ENCODE measurements at regions not wholly inside any gene's neighbourhood (a gene's known extent, or its start where the extent isn't known, plus 50 kb on each side); places are given as distances from the start of the nearest gene placed in this dataset.

- no peak for TF ChIP-seq CTCF (conservative IDR thresholded peaks at IDR 0.05)
- H3K9me3 Mint-ChIP-seq: no peaks in the 10 kb centered on the region
- no peaks in the 10 kb centered on the region for H3K27me3 Mint-ChIP-seq (ENCODE audit: low read depth)
- DNase-seq (ENCODE audit: low read depth, low spot score): no peak
- H3K4me1 Mint-ChIP-seq: peaks cover 12% of the 10 kb centered on the region
- no peak overlapping the region for H3K4me3 Mint-ChIP-seq
- H3K27ac Mint-ChIP-seq (ENCODE audit: unreplicated experiment): no peak overlapping the region
- H3K36me3 Mint-ChIP-seq (ENCODE audit: low read depth): no peaks in the 10 kb centered on the region
These were observed 325.0 kb upstream of the UBE2E3 start for GRCh38 chr2:180655393-180655792.

GRCh38 chr2:180653481-180653880, 326.9 kb upstream of the UBE2E3 start:
- no peak for TF ChIP-seq CTCF (conservative IDR thresholded peaks at IDR 0.05)
- no peak overlapping the region for H3K27ac Mint-ChIP-seq (ENCODE audit: unreplicated experiment)
- H3K4me1 Mint-ChIP-seq: peaks cover 12% of the 10 kb centered on the region
- no peaks in the 10 kb centered on the region for H3K9me3 Mint-ChIP-seq
- no peaks in the 10 kb centered on the region for H3K27me3 Mint-ChIP-seq (ENCODE audit: low read depth)
- no peak for DNase-seq (ENCODE audit: low read depth, low spot score)
- no peak overlapping the region for H3K4me3 Mint-ChIP-seq
- no peaks in the 10 kb centered on the region for H3K36me3 Mint-ChIP-seq (ENCODE audit: low read depth)

- Mint-ChIP-seq H3K9me3 (no peaks in the 10 kb centered on the region), H3K27ac (ENCODE audit: unreplicated experiment) (no peak overlapping the region), H3K4me3 (no peak overlapping the region), H3K4me1 (peaks cover 12% of the 10 kb centered on the region), H3K36me3 (ENCODE audit: low read depth) (no peaks in the 10 kb centered on the region), H3K27me3 (ENCODE audit: low read depth) (no peaks in the 10 kb centered on the region)
- no peak for DNase-seq (ENCODE audit: low read depth, low spot score)
- no peak for TF ChIP-seq CTCF (conservative IDR thresholded peaks at IDR 0.05)
These were observed 327.6 kb upstream of the UBE2E3 start for GRCh38 chr2:180652794-180653193.

GRCh38 chr2:180651596-180651995, 328.8 kb upstream of the UBE2E3 start:
- H3K27ac Mint-ChIP-seq (ENCODE audit: unreplicated experiment): no peak overlapping the region
- H3K36me3 Mint-ChIP-seq (ENCODE audit: low read depth): no peaks in the 10 kb centered on the region
- TF ChIP-seq CTCF (conservative IDR thresholded peaks at IDR 0.05): no peak
- DNase-seq (ENCODE audit: low read depth, low spot score): no peak
- no peaks in the 10 kb centered on the region for H3K9me3 Mint-ChIP-seq
- peaks cover 12% of the 10 kb centered on the region for H3K4me1 Mint-ChIP-seq
- H3K27me3 Mint-ChIP-seq (ENCODE audit: low read depth): no peaks in the 10 kb centered on the region
- H3K4me3 Mint-ChIP-seq: no peak overlapping the region

- no peak for DNase-seq (ENCODE audit: low read depth, low spot score)
- Mint-ChIP-seq H3K27me3 (ENCODE audit: low read depth) (no peaks in the 10 kb centered on the region), H3K9me3 (peaks cover 3% of the 10 kb centered on the region), H3K27ac (ENCODE audit: unreplicated experiment) (no peak overlapping the region), H3K36me3 (ENCODE audit: low read depth) (no peaks in the 10 kb centered on the region), H3K4me3 (no peak overlapping the region), H3K4me1 (no peaks in the 10 kb centered on the region)
- TF ChIP-seq CTCF (conservative IDR thresholded peaks at IDR 0.05): no peak
These were observed 332.8 kb upstream of the UBE2E3 start for GRCh38 chr2:180647621-180648020.

- TF ChIP-seq CTCF (conservative IDR thresholded peaks at IDR 0.05): no peak
- H3K9me3 Mint-ChIP-seq: peaks cover 3% of the 10 kb centered on the region
- H3K27ac Mint-ChIP-seq (ENCODE audit: unreplicated experiment): no peak overlapping the region
- no peak overlapping the region for H3K4me3 Mint-ChIP-seq
- no peaks in the 10 kb centered on the region for H3K36me3 Mint-ChIP-seq (ENCODE audit: low read depth)
- H3K27me3 Mint-ChIP-seq (ENCODE audit: low read depth): no peaks in the 10 kb centered on the region
- H3K4me1 Mint-ChIP-seq: no peaks in the 10 kb centered on the region
- no peak for DNase-seq (ENCODE audit: low read depth, low spot score)
These were observed 333.2 kb upstream of the UBE2E3 start for GRCh38 chr2:180647221-180647620.
